ENCODE measurements at regions not wholly inside any gene's neighbourhood (a gene's known extent, or its start where the extent isn't known, plus 50 kb on each side); places are given as distances from the start of the nearest gene placed in this dataset.
"Not testable (repeated sequence)": the region's sequence is repeated elsewhere in the genome, so short reads cannot be mapped to it uniquely, and the experiment has no call there.

DNA sequence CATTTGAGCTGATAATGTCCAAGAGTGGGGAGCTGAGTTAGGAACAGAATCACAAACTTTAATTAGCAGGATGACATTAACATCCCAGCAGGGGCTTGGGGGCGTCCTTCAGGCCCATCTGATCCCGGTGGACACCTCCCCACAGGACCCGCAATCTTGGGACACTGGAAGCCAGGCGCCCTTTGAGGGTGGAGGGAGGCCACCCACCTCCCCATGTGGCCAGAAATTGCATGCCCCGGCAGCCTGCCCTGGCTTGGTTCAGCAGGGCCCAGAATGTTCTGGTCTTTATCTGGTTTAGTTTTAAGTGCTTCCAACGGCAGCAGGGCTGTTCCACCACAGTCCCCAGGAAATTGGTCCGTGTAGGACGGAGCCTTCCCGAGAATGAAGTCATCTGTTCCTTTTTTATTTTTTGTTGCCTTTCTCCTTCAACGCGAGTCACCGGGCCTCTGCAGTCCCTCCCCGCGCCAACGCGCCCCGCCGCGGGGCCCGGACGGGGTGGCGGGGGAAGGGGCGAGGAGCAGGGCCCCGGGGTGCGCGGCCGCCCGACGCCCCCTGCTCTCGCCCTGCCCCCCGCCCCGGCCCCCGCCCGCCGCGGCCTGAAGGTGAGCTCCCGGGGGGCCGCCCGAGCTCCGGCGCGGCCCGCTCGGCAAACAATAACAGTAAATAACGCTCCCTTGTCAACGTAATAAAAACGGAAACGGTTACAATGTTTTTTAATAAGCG is 207.9 kb downstream of the C9orf50 start (continued):
- TF ChIP-seq, protein P1, sequence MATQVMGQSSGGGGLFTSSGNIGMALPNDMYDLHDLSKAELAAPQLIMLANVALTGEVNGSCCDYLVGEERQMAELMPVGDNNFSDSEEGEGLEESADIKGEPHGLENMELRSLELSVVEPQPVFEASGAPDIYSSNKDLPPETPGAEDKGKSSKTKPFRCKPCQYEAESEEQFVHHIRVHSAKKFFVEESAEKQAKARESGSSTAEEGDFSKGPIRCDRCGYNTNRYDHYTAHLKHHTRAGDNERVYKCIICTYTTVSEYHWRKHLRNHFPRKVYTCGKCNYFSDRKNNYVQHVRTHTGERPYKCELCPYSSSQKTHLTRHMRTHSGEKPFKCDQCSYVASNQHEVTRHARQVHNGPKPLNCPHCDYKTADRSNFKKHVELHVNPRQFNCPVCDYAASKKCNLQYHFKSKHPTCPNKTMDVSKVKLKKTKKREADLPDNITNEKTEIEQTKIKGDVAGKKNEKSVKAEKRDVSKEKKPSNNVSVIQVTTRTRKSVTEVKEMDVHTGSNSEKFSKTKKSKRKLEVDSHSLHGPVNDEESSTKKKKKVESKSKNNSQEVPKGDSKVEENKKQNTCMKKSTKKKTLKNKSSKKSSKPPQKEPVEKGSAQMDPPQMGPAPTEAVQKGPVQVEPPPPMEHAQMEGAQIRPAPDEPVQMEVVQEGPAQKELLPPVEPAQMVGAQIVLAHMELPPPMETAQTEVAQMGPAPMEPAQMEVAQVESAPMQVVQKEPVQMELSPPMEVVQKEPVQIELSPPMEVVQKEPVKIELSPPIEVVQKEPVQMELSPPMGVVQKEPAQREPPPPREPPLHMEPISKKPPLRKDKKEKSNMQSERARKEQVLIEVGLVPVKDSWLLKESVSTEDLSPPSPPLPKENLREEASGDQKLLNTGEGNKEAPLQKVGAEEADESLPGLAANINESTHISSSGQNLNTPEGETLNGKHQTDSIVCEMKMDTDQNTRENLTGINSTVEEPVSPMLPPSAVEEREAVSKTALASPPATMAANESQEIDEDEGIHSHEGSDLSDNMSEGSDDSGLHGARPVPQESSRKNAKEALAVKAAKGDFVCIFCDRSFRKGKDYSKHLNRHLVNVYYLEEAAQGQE (IDR thresholded peaks at IDR 0.05; ENCODE audit: low read depth, low read length), result no peak; the same call in 1 of the 2 replicates
- TF ChIP-seq, protein P2, sequence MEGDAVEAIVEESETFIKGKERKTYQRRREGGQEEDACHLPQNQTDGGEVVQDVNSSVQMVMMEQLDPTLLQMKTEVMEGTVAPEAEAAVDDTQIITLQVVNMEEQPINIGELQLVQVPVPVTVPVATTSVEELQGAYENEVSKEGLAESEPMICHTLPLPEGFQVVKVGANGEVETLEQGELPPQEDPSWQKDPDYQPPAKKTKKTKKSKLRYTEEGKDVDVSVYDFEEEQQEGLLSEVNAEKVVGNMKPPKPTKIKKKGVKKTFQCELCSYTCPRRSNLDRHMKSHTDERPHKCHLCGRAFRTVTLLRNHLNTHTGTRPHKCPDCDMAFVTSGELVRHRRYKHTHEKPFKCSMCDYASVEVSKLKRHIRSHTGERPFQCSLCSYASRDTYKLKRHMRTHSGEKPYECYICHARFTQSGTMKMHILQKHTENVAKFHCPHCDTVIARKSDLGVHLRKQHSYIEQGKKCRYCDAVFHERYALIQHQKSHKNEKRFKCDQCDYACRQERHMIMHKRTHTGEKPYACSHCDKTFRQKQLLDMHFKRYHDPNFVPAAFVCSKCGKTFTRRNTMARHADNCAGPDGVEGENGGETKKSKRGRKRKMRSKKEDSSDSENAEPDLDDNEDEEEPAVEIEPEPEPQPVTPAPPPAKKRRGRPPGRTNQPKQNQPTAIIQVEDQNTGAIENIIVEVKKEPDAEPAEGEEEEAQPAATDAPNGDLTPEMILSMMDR (IDR thresholded peaks at IDR 0.05), result no peak
- TF ChIP-seq NRF1 (IDR thresholded peaks at IDR 0.05; ENCODE audit: low read depth, low read length) (no peak), RXRA (IDR thresholded peaks at IDR 0.05; ENCODE audit: borderline replicate concordance, low read depth) (no peak), NFIC (IDR thresholded peaks at IDR 0.05; ENCODE audit: borderline replicate concordance) (no peak), CHD2 (IDR thresholded peaks at IDR 0.05; ENCODE audit: low read length, partially characterized antibody) (peak; percentile 57), TAF1 (IDR thresholded peaks at IDR 0.05; ENCODE audit: borderline replicate concordance, low read depth, low read length) (no peak), RCOR1 (IDR thresholded peaks at IDR 0.05; ENCODE audit: low read length) (peak; percentile 55; the same call in 1 of the 2 replicates)
- TF ChIP-seq, protein P3, sequence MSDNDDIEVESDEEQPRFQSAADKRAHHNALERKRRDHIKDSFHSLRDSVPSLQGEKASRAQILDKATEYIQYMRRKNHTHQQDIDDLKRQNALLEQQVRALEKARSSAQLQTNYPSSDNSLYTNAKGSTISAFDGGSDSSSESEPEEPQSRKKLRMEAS (IDR thresholded peaks at IDR 0.05; ENCODE audit: low read depth), result no peak; the same call in 1 of the 2 replicates

DNA sequence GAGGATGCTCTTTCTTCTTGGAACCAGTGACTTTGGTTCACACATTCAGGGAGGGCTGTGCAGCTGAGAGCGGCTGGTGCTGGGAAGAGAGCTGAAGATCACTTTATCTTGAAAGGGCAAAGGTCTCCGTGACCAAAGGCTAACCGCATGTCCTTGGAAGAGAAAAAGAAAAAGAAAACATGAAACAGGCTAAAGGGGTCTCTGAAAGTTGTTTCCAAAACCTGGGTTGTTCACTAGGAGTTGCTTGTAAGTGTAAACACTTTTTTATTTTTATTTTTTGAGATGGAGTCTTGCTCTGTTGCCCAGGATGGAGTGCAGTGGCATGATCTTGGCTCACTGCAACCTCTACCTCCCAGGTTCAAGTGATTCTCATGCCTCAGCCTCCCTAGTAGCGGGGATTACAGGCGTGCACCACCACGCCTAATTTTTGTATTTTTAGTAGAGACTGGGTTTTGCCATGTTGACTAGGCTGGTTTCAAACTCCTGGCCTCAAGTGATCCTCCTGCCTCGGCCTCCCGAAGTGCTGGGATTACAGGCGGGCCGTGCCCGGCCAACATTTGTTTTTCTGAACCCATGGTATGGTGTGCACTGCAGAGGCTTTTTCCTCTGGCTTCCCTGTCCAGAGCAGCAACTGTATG is 208.6 kb downstream of the C9orf50 start:
- not testable (repeated sequence) for H3K4me3 ChIP-seq (ENCODE audit: low read depth in 2 of 2, low read length in 1 of 2); DNase-seq; H4K20me1 ChIP-seq (ENCODE audit: insufficient read depth); H3K36me3 ChIP-seq (replicated peaks in 1 of 2; ENCODE audit: control insufficient read depth in 1 of 2, insufficient read depth in 2 of 2, low read length in 1 of 2); H3F3A ChIP-seq (replicated peaks; ENCODE audit: insufficient read depth); H3K27me3 ChIP-seq (ENCODE audit: insufficient read depth); H3K9me2 ChIP-seq; H3K9me3 ChIP-seq; H3K79me2 ChIP-seq (ENCODE audit: insufficient read depth)
- Histone ChIP-seq H2AFZ (ENCODE audit: low read depth) (peak overlapping the region; percentile 74; the same call in 1 of the 2 replicates), H3K4me1 (ENCODE audit: control insufficient read depth in 1 of 2, insufficient read depth in 2 of 2, low read depth in 1 of 2, low read length in 1 of 2) (peaks cover 21 to 65% of the 10 kb centered on the region in 2 experiments; a peak in 3 of 4 replicates), H3K27ac (ENCODE audit: low read depth in 2 of 2, low read length in 1 of 2) (peak overlapping the region; percentile 97 to 99), H3K9ac (peak overlapping the region; percentile 98), H3K4me2 (peak overlapping the region; percentile 82; the same call in 1 of the 2 replicates)
- WGBS (ENCODE audit: low lambda C conversion rate), result 92% methylated on average over 11 of the region's 11 CpGs
- ChIA-PET CTCF (interaction anchor here (0.6 to 1.4 kb wide), 3 partner anchors 85 to 238 kb away, joined by 3 read pairs; no protein-coding TSS in a partner anchor), POLR2A (interaction anchor here (0.8 to 1.6 kb wide), 4 partner anchors 47 to 234 kb away, joined by 3 to 4 read pairs (median 3); partner anchors contain the start of gene IER5L)
